HG03378 (cell line): ENCODE measurements at regions not wholly inside any gene's neighbourhood (a gene's known extent, or its start where the extent isn't known, plus 50 kb on each side); places are given as distances from the start of the nearest gene placed in this dataset.
"Not testable (repeated sequence)": the region's sequence is repeated elsewhere in the genome, so short reads cannot be mapped to it uniquely, and the experiment has no call there.

Experiments used
- ATAC-seq: cut with Tn5 transposase; IDR thresholded peaks from one replicate; pipeline ENCODE4 v1.9.1; 2021; ENCODE audit warnings: mild to moderate bottlenecking, moderate library complexity; ENCODE audit not compliant: unreplicated experiment

GRCh38 chr6:14578994-14579393 is 461.4 kb downstream of the CD83 start:
- ATAC-seq, result no peak

- ATAC-seq, result no peak
Observed at GRCh38 chr6:14582749-14583148, 465.2 kb downstream of the CD83 start.

GRCh38 chr6:14583826-14584225 is 466.3 kb downstream of the CD83 start:
- ATAC-seq, result no peak

- no peak for ATAC-seq
Observed at GRCh38 chr6:14584450-14584849, 466.9 kb downstream of the CD83 start.

DNA sequence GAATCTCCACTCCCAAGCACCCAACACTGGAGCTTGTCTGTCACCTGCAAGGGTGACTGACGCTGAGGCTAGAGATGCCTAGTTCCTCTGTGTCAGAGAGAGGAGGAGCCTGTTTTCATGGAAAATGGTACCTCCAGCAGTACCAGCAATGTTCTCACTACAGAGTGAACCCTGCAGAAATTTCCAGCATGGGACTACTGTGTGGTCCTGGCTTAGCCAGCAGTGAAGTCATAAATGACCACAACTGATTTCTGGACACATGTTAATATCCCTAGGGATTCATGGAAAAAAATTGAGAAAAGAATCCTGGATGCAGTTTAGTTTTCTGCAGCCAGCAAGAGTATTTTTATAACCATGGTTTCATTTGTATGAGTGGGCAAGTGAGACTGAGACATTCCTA is 468.1 kb downstream of the CD83 start:
- ATAC-seq, result no peak

DNA sequence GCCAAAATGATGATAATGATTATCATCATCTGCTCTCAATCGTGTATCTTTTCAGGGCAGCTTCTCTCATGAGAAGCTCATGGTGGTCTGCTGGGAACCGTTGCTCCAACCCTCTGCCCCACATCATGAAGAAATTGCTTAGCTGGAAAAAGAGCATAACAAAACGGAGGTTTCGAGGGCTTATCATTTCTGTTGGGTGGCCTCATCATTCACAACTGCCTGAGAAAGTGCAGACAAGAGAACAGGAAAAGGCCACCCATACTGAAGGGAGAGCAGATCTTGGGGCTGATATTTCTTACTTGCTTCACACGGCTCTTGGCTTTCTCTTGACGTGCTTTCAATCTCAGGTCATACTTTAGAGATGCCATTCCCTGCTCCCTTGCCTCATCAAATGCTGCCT is 471.6 kb downstream of the CD83 start:
- no peak for ATAC-seq

DNA sequence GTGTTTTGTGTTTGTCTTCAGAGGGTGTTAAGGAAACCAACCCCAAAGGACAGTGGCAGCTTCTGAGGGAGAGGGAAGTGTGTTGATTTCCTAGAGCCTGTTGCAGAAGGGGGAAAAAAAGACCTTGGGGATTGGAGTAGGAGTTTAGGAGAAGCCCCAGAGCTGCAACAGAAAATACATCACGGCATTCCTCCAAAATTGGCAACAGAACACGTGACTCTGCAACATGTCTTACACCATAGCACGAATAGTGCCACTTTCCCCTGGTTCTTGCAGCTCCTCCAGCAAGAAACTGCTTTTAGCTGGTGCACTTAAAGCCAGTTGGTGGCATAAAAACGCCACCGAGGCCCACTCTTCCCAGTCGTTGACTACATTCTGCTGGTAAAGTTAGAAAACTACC is 473.0 kb downstream of the CD83 start:
- no peak for ATAC-seq

DNA sequence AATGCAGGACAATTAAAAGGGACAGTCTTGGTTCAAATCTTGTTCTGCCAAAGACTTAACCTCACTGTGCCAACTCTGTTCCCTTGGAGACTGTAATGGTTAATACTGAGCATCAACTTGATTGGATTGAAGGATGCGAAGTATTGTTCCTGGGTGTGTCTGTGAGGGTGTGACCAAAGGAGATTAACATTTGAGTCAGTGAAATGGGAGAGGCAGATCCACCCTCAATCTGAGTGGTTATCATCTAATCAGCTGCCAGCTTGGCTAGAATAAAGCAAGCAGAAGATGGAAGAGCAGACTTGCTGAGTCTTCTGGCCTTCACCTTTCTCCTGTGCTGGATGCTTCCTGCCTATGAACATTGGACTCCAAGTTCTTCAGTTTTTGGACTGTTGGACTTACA is 474.4 kb downstream of the CD83 start:
- ATAC-seq, result no peak

- ATAC-seq, result no peak
Observed at GRCh38 chr6:14593286-14593685, 475.7 kb downstream of the CD83 start.

GRCh38 chr6:14595751-14596150 is 478.2 kb downstream of the CD83 start:
- ATAC-seq, result no peak

GRCh38 chr6:14596410-14596809 is 478.8 kb downstream of the CD83 start:
- ATAC-seq, result no peak

- ATAC-seq, result no peak
Observed at GRCh38 chr6:14597090-14597489, 479.5 kb downstream of the CD83 start.

- ATAC-seq, result no peak
Observed at GRCh38 chr6:14598017-14598864, 480.7 kb downstream of the CD83 start.

DNA sequence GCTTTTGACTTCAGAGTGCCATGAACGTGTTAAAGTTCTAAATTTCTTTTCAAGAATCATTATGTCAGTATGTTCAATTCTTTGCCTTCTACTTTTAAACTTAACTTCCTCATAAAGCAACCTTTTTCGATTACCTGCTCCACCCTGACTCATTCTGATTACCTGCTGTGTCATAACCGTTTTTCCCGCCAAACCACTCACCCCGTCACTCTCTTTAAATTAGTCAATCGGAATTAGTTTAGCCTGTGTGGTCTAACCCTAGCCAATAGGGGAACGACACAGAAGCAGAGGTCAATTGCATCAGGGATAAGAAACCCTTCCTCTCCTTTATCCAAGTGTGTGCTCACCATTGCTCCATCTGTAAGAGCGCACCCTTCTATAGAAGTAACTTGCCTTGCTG is 482.7 kb downstream of the CD83 start:
- ATAC-seq, result not testable (repeated sequence)

DNA sequence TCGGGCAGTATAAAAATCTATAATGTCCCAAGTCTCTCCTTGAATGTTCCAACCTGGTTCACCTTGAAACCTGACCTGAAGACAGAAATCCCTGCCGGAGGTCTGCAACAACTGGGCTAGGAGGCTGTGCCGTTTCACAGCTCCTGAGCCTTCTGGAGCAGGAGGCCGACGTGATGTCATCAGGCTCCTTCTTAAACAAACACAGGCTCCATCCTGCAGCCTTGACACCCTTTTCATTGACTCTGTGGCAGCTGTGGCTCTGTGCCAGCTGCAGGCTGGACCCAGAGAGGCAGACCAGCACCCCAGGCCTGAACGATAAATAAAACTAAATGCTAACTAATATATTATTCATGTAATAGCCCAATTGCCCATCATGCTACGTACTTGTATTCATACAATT is 483.9 kb downstream of the CD83 start:
- ATAC-seq, result no peak

- ATAC-seq, result no peak
Observed at GRCh38 chr6:14606353-14606752, 488.8 kb downstream of the CD83 start.

DNA sequence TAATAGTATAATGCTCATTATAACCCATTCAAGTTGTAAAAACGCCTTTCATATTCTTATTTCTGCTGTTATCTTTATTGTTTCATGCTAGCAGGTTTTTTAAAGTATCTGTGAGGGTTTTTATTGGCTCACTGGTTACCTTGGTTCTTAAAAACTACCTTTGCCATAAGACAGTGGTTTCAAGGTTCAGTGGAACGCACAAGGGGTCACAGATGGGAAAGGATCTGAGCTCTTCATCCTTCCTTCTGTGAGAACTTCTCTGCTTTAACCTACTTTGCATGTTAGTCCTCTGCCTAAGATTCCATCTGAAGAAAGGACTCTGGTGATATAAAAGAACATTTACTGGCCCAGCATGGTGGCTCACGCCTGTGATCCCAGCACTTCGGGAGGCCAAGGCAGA is 492.6 kb downstream of the CD83 start:
- ATAC-seq, result no peak

DNA sequence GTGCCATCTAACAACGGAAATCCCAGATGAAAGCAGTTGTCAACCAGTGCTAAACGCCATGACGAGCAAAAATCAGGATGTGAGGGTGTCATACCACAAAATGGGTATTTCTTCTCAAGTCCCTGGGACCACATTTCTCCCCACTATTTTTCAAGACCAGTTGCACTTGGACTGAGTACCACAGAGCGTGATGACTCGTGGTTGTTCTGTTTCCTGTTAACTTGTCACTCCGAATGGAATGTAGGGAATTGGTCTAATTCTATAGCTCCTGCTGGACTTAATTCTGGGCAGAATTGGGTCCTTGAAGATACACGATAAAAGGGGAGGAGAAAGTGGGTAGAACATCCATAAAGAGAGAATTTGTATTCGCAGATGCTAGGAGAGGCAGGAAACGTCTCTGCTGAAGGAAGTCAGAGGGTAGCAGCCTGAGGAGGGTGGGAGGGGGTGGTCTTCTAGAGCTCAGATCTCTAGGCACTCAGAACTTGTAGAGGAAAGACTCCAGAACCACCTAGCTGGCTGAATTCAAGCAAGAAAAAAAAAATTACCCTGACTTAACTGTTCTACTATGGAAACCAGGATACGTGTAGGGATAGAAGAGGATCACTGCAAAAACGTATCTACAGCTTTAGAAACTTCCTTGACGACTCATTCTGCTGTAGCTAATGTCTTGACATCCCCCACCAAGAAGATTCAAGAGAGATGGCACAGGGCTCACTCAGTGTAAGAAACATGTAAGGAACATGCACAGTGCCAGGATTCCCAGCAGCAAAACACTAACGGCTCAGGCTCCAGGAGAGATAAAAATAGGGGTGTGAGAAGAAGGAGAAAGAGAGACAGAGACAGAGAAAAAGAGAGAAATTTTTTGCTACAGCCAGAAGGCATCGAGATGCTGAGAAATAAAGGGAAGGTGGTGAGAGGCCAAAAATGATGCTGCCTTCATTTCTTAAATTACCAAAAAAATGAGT is 494.7 kb downstream of the CD83 start:
- ATAC-seq, result no peak

DNA sequence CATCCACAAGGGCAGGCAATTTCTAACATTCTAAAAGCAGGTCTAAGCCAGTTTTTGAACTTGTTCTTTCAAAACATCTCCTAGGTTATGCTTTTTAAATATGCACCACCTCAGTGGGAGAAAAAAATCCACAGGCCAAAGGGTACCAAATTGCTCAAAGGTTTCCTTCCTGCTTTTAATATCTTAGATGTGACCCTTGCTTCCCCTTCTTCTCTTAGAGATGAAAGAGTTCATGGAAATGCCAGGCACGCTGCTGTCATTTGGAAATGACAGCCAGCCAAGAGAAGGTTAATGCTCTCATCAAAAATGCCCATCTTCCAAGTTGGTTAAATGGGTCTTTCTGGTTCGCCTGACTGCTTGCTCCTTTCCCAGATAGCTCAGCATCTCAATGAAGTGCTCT is 497.1 kb downstream of the CD83 start:
- no peak for ATAC-seq

DNA sequence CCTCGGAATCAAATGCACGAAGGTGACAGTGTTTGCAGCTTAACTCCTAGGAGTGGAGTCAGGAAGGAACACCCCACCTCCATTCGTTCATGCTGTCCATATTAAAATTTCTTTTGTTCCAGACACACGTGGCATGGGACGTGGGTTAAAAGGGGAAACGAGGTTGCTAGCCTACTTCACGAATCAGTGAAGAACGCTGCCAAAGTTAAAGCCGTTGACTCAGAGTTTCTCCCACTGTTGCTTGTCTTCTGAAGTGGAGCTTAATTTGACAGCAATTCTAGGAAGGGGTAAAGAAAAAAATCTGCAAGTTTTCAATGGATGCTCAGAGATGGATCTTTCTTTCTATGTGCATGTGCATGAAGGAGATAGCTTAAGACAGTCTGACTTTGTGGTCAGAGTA is 499.1 kb downstream of the CD83 start:
- ATAC-seq, result no peak

DNA sequence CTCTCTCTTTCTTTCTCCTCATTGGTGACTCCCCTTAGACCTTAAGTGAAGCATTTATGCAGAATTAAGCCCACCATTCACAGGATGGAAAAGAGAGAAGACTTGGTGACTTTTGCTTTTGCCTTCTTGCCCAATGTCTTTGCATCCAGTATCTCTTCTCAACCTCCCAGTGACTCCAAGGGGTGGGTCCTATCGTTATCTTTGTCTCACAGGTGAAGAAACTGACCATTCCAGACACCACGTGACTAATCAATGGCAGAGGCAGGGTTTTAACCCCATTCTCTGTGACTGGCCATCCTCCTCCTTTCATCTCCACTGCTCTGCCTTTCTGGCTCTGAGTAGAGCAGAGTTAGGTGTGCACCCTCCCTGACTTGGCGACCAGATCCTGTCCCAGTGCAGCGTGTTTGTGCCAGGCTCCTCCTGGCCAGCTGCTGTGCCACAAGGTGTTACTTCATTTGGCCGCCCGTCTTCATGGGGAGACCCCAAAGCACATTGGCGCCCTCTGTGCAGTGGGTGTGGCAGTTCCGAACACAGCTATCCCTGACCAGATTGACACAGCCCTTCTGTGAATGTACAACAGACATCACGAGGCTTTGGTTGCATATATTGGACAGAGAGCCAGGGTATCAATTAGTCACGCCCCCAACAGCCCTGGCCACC is 501.3 kb downstream of the CD83 start:
- ATAC-seq, result no peak
